ENCODE measurements at regions not wholly inside any gene's neighbourhood (a gene's known extent, or its start where the extent isn't known, plus 50 kb on each side); places are given as distances from the start of the nearest gene placed in this dataset.

DNA sequence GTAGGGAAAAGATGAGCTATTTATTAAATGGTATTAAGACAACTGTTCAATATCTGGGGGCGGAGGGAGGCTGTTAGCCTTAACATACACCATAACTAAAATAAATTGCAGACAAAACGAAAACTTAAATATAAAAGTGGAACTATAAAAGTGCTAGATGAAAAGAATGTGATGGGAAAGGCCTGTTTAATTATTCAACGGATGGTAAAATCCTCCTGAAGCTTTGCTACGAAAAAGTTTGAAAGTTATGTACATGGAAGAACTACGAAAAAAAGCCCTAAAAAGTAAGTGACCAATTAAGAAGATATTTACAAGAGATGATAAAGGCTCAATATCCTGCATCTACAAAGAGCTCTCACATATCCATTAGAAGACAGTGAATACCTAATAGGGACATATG is 197.8 kb upstream of the IER5L start:
- no peak overlapping the region for H3K27ac ChIP-seq
- no peak for ATAC-seq (ENCODE audit: low FRiP score in 2 of 2)
- TF ChIP-seq, protein P1, sequence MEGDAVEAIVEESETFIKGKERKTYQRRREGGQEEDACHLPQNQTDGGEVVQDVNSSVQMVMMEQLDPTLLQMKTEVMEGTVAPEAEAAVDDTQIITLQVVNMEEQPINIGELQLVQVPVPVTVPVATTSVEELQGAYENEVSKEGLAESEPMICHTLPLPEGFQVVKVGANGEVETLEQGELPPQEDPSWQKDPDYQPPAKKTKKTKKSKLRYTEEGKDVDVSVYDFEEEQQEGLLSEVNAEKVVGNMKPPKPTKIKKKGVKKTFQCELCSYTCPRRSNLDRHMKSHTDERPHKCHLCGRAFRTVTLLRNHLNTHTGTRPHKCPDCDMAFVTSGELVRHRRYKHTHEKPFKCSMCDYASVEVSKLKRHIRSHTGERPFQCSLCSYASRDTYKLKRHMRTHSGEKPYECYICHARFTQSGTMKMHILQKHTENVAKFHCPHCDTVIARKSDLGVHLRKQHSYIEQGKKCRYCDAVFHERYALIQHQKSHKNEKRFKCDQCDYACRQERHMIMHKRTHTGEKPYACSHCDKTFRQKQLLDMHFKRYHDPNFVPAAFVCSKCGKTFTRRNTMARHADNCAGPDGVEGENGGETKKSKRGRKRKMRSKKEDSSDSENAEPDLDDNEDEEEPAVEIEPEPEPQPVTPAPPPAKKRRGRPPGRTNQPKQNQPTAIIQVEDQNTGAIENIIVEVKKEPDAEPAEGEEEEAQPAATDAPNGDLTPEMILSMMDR (IDR thresholded peaks at IDR 0.05) = no peak
- TF ChIP-seq POLR2A (IDR thresholded peaks at IDR 0.05) = no peak
- TF ChIP-seq POLR2AphosphoS5 (IDR thresholded peaks at IDR 0.05) = no peak
- no peak for TF ChIP-seq EP300 (IDR thresholded peaks at IDR 0.05)
- no peaks in the 10 kb centered on the region for H3K27me3 ChIP-seq
- no peaks in the 10 kb centered on the region for H3K36me3 ChIP-seq
- WGBS, 2 donors = 89 to 93% methylated on average over 5 of the region's 5 CpGs
- H3K4me1 ChIP-seq = no peaks in the 10 kb centered on the region
- H3K9me3 ChIP-seq = peaks cover 0 to under 1% (median 0%) of the 10 kb centered on the region in 4 donors
- DNase-seq = no peak
- no peak overlapping the region for H3K4me3 ChIP-seq

DNA sequence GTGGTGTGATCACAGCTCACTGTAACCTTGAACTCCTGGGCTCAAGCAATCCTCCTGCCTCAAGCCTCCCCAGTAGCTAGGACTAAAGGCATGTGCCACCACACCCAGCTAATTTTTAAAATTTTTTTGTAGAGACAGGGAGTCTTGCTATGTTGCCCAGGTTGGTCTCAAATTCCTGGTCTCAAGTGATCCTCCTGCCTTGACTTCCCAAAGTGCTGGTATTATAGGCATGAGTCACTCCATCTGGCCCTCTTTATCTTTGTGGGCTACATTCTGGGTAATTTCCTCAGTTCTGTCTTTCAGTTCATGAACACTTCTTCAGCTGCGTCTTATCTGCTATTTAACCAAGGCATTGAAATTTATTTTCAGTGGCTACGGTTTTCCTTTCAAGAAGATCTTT is 196.6 kb upstream of the IER5L start:
- WGBS, 2 donors = 96 to 100% methylated on average over 2 of the region's 2 CpGs
- no peak for TF ChIP-seq POLR2AphosphoS5 (IDR thresholded peaks at IDR 0.05)
- TF ChIP-seq POLR2A (IDR thresholded peaks at IDR 0.05) = no peak
- peaks cover 0 to 8% (median 0%) of the 10 kb centered on the region in 4 donors for H3K9me3 ChIP-seq
- no peaks in the 10 kb centered on the region for H3K4me1 ChIP-seq
- ATAC-seq (ENCODE audit: low FRiP score in 2 of 2) (no peak), DNase-seq (no peak)
- no peaks in the 10 kb centered on the region for H3K36me3 ChIP-seq
- no peak overlapping the region for H3K4me3 ChIP-seq
- no peaks in the 10 kb centered on the region for H3K27me3 ChIP-seq
- H3K27ac ChIP-seq = no peak overlapping the region

DNA sequence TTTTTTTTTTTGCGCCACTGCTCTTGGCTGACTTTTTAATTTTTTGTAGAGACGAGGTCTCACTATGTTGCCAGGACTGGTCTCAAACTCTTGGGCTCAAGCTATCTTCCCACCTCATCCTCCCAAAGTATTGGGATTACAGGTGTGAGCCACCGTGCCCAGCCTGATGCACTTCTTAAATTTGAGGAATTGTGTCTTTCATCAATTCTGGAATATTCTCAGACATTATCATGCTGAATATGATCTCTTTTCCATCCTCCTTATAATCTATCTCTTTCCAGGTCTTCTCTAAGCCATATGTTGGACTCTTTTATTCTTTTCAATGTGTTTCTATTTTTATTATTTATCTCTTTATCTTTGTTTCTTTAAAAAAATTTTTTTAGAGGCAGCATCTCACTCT is 196.2 kb upstream of the IER5L start:
- DNase-seq = no peak
- Histone ChIP-seq H3K36me3 (no peaks in the 10 kb centered on the region), H3K4me1 (no peaks in the 10 kb centered on the region), H3K9me3 (peaks cover 0 to 8% (median 1%) of the 10 kb centered on the region in 4 donors), H3K4me3 (no peak overlapping the region), H3K27me3 (no peaks in the 10 kb centered on the region), H3K27ac (no peak overlapping the region)
- ATAC-seq (ENCODE audit: low FRiP score in 2 of 2) = no peak
- 89 to 95% methylated on average over 3 of the region's 3 CpGs for WGBS, 2 donors
- TF ChIP-seq POLR2A (IDR thresholded peaks at IDR 0.05) (no peak), POLR2AphosphoS5 (IDR thresholded peaks at IDR 0.05) (no peak), EP300 (IDR thresholded peaks at IDR 0.05) (no peak)
- TF ChIP-seq, protein P1 (IDR thresholded peaks at IDR 0.05) = no peak

DNA sequence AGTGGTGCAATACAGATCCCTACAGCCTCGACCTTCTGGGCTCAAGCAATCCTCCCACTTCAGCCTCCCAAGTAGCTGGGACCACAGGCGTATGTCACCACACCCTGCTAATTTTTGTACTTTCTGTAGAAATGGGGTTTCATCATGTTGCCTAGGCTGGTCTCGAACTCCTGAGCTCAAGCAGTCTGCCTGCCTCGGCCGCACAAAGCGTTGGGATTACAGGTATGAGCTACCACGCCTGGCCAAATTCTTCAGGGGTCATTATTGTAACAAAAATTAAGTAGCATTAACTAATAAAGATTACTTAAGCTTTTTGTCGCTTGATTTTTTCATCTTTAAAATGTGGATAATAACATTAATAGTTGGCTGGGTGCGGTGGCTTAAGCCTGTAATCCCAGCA is 195.3 kb upstream of the IER5L start:
- DNase-seq (no peak), ATAC-seq (ENCODE audit: low FRiP score in 2 of 2) (no peak)
- Histone ChIP-seq H3K4me3 (no peak overlapping the region), H3K27ac (no peak overlapping the region), H3K9me3 (peaks cover 0 to 8% (median 3%) of the 10 kb centered on the region in 4 donors), H3K4me1 (no peaks in the 10 kb centered on the region), H3K27me3 (no peaks in the 10 kb centered on the region), H3K36me3 (no peaks in the 10 kb centered on the region)
- 90 to 93% methylated on average over 9 of the region's 9 CpGs for WGBS, 2 donors
- TF ChIP-seq EP300 (IDR thresholded peaks at IDR 0.05) (no peak), POLR2A (IDR thresholded peaks at IDR 0.05) (no peak), POLR2AphosphoS5 (IDR thresholded peaks at IDR 0.05) (no peak)
- TF ChIP-seq, protein P1 (IDR thresholded peaks at IDR 0.05) = no peak

- WGBS, 2 donors = 89 to 95% methylated on average over 7 of the region's 7 CpGs
Measured at GRCh38 chr9:129370770-129371169, 192.7 kb upstream of the IER5L start.

More at GRCh38 chr9:129370770-129371169, 192.7 kb upstream of the IER5L start:
- Histone ChIP-seq H3K4me3 (no peak overlapping the region), H3K4me1 (no peaks in the 10 kb centered on the region), H3K36me3 (no peaks in the 10 kb centered on the region), H3K27me3 (no peaks in the 10 kb centered on the region), H3K27ac (no peak overlapping the region), H3K9me3 (peaks cover 0 to 8% (median 3%) of the 10 kb centered on the region in 4 donors)
- DNase-seq (no peak), ATAC-seq (ENCODE audit: low FRiP score in 2 of 2) (no peak)
- TF ChIP-seq POLR2A (IDR thresholded peaks at IDR 0.05) (no peak), EP300 (IDR thresholded peaks at IDR 0.05) (no peak), POLR2AphosphoS5 (IDR thresholded peaks at IDR 0.05) (no peak)
- TF ChIP-seq, protein P1 (IDR thresholded peaks at IDR 0.05) = no peak
